Uterus (tissue), 2 donors: ENCODE measurements at regions not wholly inside any gene's neighbourhood (a gene's known extent, or its start where the extent isn't known, plus 50 kb on each side); places are given as distances from the start of the nearest gene placed in this dataset.

Experiments used
- POLR2A ChIP-seq, 2 donors: fragments of 450-650 bp; IDR thresholded peaks; one replicate each; pipeline ENCODE4 v1.6.1; 2016; ENCODE audit warnings: antibody characterized with exemption in 2 of 2, mild to moderate bottlenecking in 1 of 2, moderate library complexity in 1 of 2
- TF ChIP-seq, protein P1 (sequence below), 4 experiments: fragments of 200-600 bp in 2 of 4; fragments of 450-650 bp in 2 of 4; sonication (generic) in 2 of 4; IDR thresholded peaks; one replicate each; pipeline ENCODE4 v1.5.1; 2016 to 2019; ENCODE audit warnings: antibody characterized with exemption in 4 of 4, mild to moderate bottlenecking in 2 of 4, moderate library complexity in 1 of 4

DNA sequence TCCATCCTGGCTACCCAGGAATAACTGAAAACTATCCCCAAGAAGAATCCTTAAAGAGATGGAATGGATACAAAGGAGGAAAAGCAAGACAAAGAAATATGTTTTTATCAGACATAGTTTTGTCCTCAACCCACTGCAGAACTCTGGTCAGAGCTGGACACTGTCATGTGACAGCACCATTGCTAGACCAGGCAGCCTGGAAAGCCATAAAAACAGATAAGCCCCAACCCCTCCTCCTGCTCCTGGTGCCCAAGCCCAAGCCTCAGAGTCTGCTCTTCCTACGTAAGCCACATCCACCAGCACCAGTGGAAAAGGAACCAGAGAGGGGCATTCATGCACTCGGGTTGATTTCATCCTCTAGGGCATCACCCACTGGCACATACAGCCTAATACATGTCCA lies 116.9 kb downstream of the TRIM29 start:
- TF ChIP-seq, protein P1, sequence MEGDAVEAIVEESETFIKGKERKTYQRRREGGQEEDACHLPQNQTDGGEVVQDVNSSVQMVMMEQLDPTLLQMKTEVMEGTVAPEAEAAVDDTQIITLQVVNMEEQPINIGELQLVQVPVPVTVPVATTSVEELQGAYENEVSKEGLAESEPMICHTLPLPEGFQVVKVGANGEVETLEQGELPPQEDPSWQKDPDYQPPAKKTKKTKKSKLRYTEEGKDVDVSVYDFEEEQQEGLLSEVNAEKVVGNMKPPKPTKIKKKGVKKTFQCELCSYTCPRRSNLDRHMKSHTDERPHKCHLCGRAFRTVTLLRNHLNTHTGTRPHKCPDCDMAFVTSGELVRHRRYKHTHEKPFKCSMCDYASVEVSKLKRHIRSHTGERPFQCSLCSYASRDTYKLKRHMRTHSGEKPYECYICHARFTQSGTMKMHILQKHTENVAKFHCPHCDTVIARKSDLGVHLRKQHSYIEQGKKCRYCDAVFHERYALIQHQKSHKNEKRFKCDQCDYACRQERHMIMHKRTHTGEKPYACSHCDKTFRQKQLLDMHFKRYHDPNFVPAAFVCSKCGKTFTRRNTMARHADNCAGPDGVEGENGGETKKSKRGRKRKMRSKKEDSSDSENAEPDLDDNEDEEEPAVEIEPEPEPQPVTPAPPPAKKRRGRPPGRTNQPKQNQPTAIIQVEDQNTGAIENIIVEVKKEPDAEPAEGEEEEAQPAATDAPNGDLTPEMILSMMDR (IDR thresholded peaks at IDR 0.05), result no peak
- no peak for TF ChIP-seq POLR2A (IDR thresholded peaks at IDR 0.05)
